Head of caudate nucleus (tissue), 42 donors: ENCODE measurements at regions not wholly inside any gene's neighbourhood (a gene's known extent, or its start where the extent isn't known, plus 50 kb on each side); places are given as distances from the start of the nearest gene placed in this dataset.

ENCODE experiments used
- DNase-seq, 42 donors: peaks; one replicate each; pipeline versions ENCODE4 v3.0.0 to v3.0.0-alpha.2; 2020 to 2021; ENCODE audit warnings: mixed read lengths in 7 of 42
- intact Hi-C: fragments of 100-400 bp; cut with DNase I; formaldehyde crosslinking; loops from one replicate; pipeline ENCODE4 v1.15.0; 2022

DNA sequence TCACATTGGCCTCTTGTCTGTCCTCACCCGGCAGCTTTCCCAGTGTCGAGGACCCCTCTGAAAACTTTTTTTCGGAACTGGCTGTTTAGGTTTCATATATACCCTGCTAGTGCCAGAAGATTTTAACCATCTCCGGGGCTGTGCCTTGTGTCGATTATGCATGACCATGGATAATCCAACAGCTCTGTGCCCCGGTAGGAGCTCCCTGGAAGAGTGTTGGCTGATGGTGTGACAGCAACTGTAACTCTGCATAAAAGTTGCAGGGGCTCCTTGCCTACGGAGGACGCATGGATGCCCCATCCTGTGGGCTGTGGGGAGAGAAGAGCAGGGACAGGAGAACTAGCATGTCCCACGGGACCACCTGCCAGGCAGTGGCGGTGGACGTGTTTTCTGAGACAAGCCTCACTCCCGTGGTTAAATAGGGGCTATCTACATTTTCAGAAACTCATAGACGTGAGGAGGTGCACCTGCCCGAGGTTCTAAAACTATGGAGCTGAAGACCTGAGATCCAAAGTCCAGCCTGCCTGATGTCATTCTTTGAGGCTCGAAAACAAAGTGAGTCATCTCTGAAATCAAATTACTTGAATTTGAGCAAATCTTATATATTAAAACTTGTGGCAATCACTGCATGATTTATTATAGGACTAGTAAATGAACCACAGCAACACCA is 437.2 kb upstream of the HS6ST1 start:
- DNase-seq: peak in 1 of 42 donors; percentile 30
- intact Hi-C loops: no loop called here

- DNase-seq: no peak
- intact Hi-C loops: no loop called here
Observed at GRCh38 chr2:128756365-128756717, 437.7 kb upstream of the HS6ST1 start.

DNA sequence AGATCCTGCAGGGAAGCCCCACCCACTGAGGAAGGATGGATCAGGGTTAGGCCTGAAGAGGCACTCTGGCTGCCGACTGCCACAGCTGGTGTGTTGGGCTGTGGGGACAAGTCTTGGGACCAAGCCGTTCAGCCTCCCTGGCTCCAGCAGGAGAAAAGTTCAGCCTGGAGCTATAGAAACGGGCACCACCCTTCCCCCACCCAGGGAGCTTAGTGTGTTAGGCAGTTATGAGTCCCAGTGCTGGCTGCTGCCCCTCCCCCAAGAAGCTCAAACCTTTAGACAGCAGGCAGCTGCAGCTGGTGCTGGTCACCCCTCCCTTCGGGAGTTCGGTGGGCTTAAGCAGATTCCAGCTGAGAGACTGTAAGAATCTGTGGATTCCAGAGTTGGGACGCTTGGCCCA is 447.1 kb upstream of the HS6ST1 start:
- intact Hi-C loops: no loop called here

GRCh38 chr2:128768041-128768440 is 449.4 kb upstream of the HS6ST1 start:
- intact Hi-C loops: no loop called here
- DNase-seq: peak in 1 of 42 donors; percentile 1

More for the DNA sequence above, 447.1 kb upstream of the HS6ST1 start:
- DNase-seq: peak in 4 of 42 donors; percentile 10 to 17 (median 13)

DNA sequence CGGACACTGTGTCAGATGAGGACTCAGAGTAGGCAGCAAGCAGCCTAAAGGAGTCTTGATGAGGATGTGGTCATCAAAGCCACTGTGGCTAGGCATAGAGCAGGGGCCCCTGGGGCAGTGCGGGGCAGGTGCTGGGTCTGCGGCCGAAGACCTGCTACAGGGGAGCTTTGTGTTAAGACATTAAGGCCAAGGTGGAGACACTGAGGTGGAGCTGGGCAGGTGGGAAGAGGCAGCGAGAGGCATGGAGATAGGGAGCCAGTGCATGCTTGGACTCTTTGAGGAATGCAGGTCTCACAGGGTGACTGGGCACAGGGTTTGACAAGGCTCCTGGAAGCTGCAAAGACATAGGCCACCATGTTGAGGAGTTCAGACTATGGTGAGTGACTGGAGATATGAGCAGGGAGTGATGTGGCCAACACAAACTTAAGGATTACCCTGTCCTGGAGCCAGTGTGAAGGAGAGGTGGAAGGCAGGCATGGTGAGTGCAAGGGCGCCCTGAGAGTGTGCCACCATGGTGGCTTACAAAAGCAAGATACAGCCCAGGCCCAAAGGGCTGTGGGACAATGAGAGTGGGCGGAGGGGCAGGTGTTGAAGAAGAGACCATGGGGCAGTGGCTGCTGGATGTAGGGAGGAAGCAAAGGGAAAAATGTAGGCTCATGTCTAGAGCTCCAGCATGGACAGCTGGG is 450.9 kb upstream of the HS6ST1 start:
- intact Hi-C loops: no loop called here
- peak in 6 of 42 donors; percentile 1 to 34 (median 16) for DNase-seq

DNA sequence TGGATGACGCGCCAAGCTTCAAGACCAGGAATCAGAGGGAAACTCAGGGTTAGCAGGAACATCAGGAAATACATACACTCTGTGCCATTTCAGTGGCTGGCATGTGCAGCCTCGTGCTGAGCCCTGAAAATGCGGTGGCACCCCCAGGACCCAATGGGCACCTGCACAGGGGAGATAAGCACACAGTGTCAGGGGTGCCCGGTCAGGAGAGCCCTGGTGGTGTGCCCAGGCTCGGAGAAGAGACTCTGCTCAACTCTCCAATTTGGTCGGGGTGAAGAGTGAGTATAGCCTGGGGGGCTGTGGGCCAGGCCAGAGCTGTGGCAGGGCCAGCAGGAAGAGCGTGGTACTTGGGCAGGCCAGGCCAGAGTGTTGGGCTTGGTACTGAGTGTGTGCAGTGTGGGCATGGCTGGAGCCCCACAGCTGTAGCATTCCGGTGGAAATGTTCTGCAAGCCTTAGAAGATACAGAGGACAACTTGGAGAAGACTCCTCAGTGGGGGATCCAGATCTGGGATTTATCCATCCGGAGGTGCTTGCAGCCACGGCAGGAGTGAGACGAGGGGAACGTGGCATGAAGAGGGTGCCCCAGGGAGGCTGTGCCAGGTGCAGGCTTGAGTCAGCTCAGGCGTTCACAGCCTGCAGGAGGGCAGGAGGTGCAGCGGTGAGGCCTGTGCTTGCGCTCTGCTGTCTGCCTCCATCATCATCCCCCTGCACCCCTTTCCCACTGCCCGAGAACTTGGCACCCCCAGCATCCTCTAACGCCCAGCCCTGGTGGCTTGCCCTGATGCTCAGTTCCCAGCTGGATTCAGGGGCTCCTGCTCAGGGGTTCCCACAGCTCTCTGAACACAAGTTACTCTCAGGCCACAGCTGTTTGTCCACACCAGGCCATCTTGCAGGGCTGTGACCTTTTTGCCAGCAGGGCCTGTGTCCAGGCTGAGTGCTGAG is 451.7 kb upstream of the HS6ST1 start:
- intact Hi-C loops: no loop called here
- peak in 7 of 42 donors; percentile 1 to 32 (median 16) for DNase-seq

DNA sequence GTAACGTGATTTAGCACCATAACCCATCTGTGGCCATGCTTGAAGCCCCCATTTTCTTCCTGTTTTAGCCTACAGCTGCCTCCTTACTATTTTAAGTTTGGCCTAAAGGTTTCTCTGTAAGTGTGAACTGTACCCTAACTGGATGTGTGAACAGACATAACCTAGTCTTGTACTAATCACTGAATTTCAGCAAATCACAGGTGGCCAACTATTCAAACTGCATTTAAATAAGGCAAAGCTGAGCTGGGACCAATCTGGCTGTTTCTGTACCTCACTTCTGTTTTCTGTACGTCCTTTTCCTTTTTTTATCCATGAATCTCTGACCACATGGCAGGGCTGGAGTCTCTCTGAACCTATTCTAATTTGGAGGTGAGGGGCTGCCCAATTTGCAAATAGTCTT is 452.7 kb upstream of the HS6ST1 start:
- DNase-seq: peak in 4 of 42 donors; percentile 3 to 28 (median 18)

DNA sequence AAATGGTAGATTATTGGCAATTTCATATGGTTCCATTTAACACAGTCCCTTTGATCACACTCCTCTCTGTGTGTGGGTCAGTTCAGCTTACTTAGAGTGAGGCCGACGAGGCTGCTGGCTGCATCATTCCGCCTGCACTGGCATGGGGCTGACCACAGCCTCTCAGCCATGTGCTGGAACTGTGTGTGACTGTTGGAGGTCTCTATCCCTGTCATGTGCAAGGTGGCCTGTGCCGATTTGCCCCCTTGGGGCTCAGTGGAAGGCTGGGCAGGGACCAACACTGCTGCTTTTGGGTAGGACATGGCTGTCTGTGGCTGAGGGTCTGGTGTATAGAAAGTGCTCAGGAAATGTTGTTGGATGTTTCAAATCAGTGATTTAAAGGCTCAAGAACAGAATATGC is 454.0 kb upstream of the HS6ST1 start:
- peak in 6 of 42 donors; percentile 1 to 35 (median 22) for DNase-seq
- intact Hi-C loops: no loop called here

More for the DNA sequence above, 452.7 kb upstream of the HS6ST1 start:
- intact Hi-C loops: no loop called here

DNA sequence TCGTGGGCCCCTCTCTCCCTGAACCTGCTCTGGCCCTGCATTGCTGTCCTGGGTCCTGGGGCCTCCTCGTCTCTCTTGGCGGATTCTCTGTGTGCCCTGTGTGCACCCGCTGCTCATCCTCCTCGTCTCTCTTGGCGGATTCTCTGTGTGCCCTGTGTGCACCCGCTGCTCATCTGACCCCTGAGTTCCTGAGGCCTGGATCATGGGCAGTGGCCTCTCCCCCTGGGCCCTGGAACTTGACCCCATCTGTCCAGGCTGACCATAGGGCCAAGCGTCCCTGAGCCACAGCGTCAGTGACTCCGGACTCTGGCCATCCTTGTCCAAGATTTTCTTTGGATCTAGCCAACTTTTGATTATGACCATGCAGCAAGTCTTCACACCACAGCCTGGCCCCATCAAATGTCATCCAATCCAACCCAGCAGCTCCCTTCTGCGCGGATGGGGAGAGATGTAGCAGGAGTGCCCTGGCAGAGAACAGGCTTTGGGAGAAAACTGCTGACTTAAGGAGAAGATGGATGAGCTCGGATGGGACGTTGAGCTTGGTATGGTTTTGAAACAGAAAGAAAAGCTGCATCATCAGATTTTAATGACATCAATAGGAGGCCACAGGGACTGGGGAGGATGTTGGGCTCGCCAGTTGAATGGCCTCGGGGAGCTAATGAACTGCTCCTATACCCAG is 455.1 kb upstream of the HS6ST1 start:
- peak in 7 of 42 donors; percentile 6 to 33 (median 15) for DNase-seq
- intact Hi-C loops: no loop called here

- intact Hi-C loops: no loop called here
- DNase-seq: peak in 8 of 42 donors; percentile 0 to 38 (median 12)
Observed at GRCh38 chr2:128774320-128775216, 455.9 kb upstream of the HS6ST1 start.

DNA sequence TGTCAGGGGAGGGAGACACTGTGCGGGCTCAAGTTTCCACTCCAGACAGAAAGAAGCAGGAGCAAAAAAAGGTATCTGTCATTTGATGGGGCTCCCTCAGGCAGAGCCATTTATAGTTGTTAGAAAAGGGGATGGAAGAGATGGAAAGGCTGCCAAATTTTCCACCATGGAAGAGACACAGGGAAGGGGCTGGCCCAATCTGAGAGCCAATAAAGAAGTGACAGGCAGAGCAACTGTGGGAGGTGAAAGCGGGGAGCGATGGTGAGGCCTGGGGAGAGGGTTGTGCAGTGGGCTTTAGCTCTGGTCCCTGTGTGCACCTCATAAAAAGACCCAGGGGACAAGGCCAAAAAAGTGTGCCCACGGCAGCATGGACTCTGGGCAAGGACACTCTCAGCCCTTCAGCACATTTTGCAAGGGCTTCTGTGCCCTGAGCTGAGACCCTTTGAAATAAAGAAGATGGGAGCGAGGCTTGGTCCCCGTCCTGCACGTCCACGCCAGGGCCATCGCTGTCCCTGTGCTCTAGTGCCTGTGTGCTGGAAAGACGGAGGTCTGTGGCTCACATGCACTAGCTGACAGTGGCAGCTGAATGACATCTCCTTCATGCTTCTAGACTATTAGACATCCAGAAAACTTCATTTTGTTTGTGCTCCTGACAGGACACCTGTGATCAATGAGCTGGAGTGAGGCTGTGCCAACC is 456.7 kb upstream of the HS6ST1 start:
- intact Hi-C loops: no loop called here
- DNase-seq: peak in 6 of 42 donors; percentile 5 to 22 (median 11)

DNA sequence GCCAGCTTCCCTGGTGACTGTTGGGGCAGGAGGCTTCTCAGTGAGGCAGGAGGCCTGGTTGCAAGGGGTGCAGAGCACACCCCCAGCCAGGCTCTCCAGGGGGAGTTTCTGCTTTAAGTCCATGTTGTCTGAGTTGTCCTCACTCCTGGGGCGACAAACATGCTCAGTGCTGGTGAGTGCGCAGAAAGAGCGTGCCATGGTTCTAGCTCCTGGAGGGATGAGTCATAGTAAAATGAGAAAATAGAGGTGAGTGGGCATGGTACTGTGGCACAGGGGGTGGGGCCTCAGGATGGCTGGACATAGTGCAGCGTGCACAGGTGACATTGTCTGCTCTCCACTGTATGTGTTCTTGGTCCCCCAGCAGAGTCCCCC is 457.2 kb upstream of the HS6ST1 start:
- DNase-seq: peak in 7 of 42 donors; percentile 2 to 32 (median 16)
- intact Hi-C loops: no loop called here

DNA sequence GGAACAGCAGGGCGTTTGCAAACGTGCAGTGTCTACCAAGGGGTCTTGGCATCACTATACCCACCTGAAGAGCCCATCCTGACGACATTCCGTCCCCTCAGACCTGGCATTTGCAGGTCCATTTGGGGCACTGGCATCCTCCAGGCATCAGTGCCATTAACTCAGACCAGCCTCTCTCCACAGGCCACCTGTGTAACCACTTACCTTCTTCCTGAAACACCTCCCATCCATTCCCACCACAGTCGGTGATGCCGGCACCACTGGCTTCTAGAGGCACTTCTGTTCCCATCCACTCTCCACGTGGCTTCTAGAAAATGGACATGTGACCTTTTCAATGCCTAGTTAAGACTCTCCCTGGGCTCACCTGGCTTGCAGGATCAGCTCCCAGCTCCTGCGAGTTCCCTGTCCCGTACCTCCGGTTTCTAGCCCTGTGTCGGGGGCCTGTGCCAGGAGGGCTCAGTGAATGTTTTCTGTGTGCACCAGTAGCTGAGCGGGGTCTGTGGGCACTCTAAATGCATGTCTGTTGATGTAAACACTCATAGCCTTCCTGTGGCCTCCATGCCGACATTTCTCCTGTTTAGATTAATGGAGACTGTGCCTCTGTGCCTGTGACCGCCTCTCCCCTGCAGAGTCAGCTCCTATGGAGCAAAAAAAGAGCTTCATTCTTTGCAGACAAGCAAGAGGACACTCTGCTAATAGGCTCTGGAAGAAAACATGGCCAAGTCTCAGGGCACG is 458.0 kb upstream of the HS6ST1 start:
- peak in 6 of 42 donors; percentile 11 to 34 (median 22) for DNase-seq
- intact Hi-C loops: no loop called here

GRCh38 chr2:128777196-128778035 is 458.7 kb upstream of the HS6ST1 start:
- DNase-seq: peak in 5 of 42 donors; percentile 12 to 35 (median 30)
- intact Hi-C loops: no loop called here

DNA sequence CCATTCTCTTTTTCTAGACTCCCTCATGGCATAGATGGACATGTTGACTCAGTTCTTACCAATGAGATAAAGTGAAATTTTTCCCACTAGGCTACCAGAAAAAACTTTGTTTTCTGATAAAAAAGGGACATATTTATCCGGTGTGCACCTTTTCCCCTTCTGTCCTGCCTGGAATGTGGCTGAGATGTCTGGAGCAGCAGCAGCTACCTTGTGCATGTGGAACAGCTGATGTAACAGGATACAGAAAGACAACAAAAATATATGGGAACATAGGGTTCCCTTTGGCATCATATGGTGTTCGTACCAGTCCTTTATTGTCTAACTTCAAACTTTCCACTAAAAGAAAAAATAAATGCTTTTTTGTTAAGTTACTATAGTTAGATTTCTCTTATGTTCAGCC is 460.2 kb upstream of the HS6ST1 start:
- DNase-seq: peak in 2 of 42 donors; percentile 10 to 30
- intact Hi-C loops: no loop called here
